HCT116 (cell line): ENCODE measurements at regions not wholly inside any gene's neighbourhood (a gene's known extent, or its start where the extent isn't known, plus 50 kb on each side); places are given as distances from the start of the nearest gene placed in this dataset.

Source experiments
- ATAC-seq: fragments of 200-7000 bp; cut with Tn5 transposase; 2 replicates; pipeline ENCODE4 v1.9.1; 2020; ENCODE audit warnings: mild to moderate bottlenecking, moderate library complexity
- BruUV-seq: library from RNA; stranded (reverse); fragments of 400-500 nt; replicated peaks from 2 replicates; lab custom pipeline; 2021; lab: Mats Ljungman, UMichigan
- CTCF ChIA-PET: fragments of 300-600 bp; sonication (Branson Sonifier 250); formaldehyde crosslinking; loops from one replicate; lab custom pipeline; 2021; ENCODE audit warnings: antibody characterized with exemption; lab: Charles Lee
- POLR2A ChIA-PET: fragments of 300-600, 350-600 bp; sonication (Branson Sonifier 250); formaldehyde crosslinking; loops from one replicate; lab custom pipeline; 2021; ENCODE audit warnings: antibody characterized with exemption; lab: Charles Lee
- RAD21 ChIA-PET, 2 experiments: fragments of 300-600 bp; sonication (Branson Sonifier 250); formaldehyde crosslinking; loops; one replicate each; lab custom pipeline; 2023; ENCODE audit warnings: low total read pairs in 2 of 2; ENCODE audit not compliant: uncharacterized antibody in 2 of 2, unreplicated experiment in 2 of 2, low non-redundant PET in 1 of 2; lab: Charles Lee
- DNase-seq: peaks from one replicate; pipeline ENCODE4 v3.0.0-alpha.2; 2010; ENCODE audit warnings: low read depth, low spot score
- H2AFZ ChIP-seq: fragments of 200-600 bp; shearing (Covaris generic), sonication (generic); 2 replicates; pipeline ENCODE4 v1.6.1; 2017; ENCODE audit warnings: low read depth, mixed run types, mixed read lengths, antibody characterized with exemption, low read length; ENCODE audit not compliant: poor library complexity, severe bottlenecking
- H3K27ac ChIP-seq: 2 replicates; pipeline ENCODE4 v1.5.1; 2012; ENCODE audit warnings: low read depth, low read length
- H3K27me3 ChIP-seq: fragments of 200-600 bp; sonication (generic); 2 replicates; pipeline ENCODE4 v1.6.1; 2016; ENCODE audit warnings: mixed run types, low read length, mixed read lengths; ENCODE audit not compliant: insufficient read depth
- H3K36me3 ChIP-seq, 2 experiments: fragments of 200-500 bp in 1 of 2; fragments of 200-600 bp in 1 of 2; sonication (Bioruptor generic) in 1 of 2; sonication (generic) in 1 of 2; 2 replicates each; pipeline versions ENCODE4 v1.5.1 to v1.6.1; 2014 to 2016; ENCODE audit warnings: low read length in 2 of 2, inconsistent platforms in 1 of 2, mixed read lengths in 1 of 2, mixed run types in 1 of 2; ENCODE audit not compliant: insufficient read depth in 2 of 2, control insufficient read depth in 1 of 2
- H3K4me1 ChIP-seq, 2 experiments: fragments of 200-600 bp in 1 of 2; sonication (generic) in 1 of 2; 2 replicates each; pipeline versions ENCODE4 v1.5.1 to v1.6.1; 2012 to 2017; ENCODE audit warnings: low read length in 2 of 2, inconsistent platforms in 1 of 2, mild to moderate bottlenecking in 1 of 2, mixed read lengths in 1 of 2, mixed run types in 1 of 2, moderate library complexity in 1 of 2; ENCODE audit not compliant: insufficient read depth in 2 of 2, control insufficient read depth in 1 of 2
- H3K4me2 ChIP-seq: fragments of 200-600 bp; sonication (generic); 2 replicates; pipeline ENCODE4 v1.6.1; 2017; ENCODE audit warnings: mixed run types, low read length, mixed read lengths
- H3K4me3 ChIP-seq, 2 experiments: fragments of 200-600 bp in 1 of 2; sonication (generic) in 1 of 2; replicated peaks in 1 of 2; 2 replicates each; pipeline ENCODE4 v1.5.1; 2011 to 2016; ENCODE audit warnings: low read length in 2 of 2, control low read depth in 1 of 2, low read depth in 1 of 2, mild to moderate bottlenecking in 1 of 2, mixed read lengths in 1 of 2, mixed run types in 1 of 2
- H3K79me2 ChIP-seq: fragments of 200-600 bp; sonication (generic); 2 replicates; pipeline ENCODE4 v1.6.1; 2017; ENCODE audit warnings: mild to moderate bottlenecking, mixed run types, low read length, moderate library complexity, mixed read lengths; ENCODE audit not compliant: insufficient read depth
- H3K9ac ChIP-seq: fragments of 200-600 bp; sonication (generic); 2 replicates; pipeline ENCODE4 v1.6.1; 2016; ENCODE audit warnings: low read length, mixed read lengths
- H3K9me2 ChIP-seq: fragments of 200-600 bp; sonication (generic), shearing (Covaris generic); 2 replicates; pipeline ENCODE4 v1.6.1; 2017; ENCODE audit warnings: mixed run types, mild to moderate bottlenecking, moderate library complexity; ENCODE audit not compliant: insufficient read depth
- H3K9me3 ChIP-seq, 2 experiments: fragments of 200-500 bp in 1 of 2; fragments of 200-600 bp in 1 of 2; sonication (Bioruptor generic) in 1 of 2; sonication (generic) in 1 of 2; 2 replicates each; pipeline ENCODE4 v1.6.1; 2014 to 2017; ENCODE audit warnings: low read length in 2 of 2, mixed read lengths in 2 of 2, inconsistent platforms in 1 of 2, low read depth in 1 of 2, mild to moderate bottlenecking in 1 of 2, mixed run types in 1 of 2, moderate library complexity in 1 of 2; ENCODE audit not compliant: control insufficient read depth in 1 of 2, insufficient read depth in 1 of 2
- H4K20me1 ChIP-seq: fragments of 200-600 bp; sonication (generic), shearing (Covaris generic); 2 replicates; pipeline ENCODE4 v1.6.1; 2017; ENCODE audit warnings: mixed run types, mild to moderate bottlenecking, moderate library complexity; ENCODE audit not compliant: insufficient read depth
- ATF3 ChIP-seq: IDR thresholded peaks from 2 replicates; pipeline ENCODE4 v1.6.1; 2012
- CBX3 ChIP-seq: IDR thresholded peaks from 2 replicates; pipeline ENCODE4 v1.6.1; 2012; ENCODE audit warnings: low read depth
- CEBPB ChIP-seq: IDR thresholded peaks from 2 replicates; pipeline ENCODE4 v1.6.1; 2012; ENCODE audit warnings: low read depth
- ELF1 ChIP-seq: IDR thresholded peaks from 2 replicates; pipeline ENCODE4 v1.6.1; 2012; ENCODE audit warnings: low read depth, borderline replicate concordance
- EZH2phosphoT487 ChIP-seq: fragments of 200-600 bp; IDR thresholded peaks from 2 replicates; pipeline ENCODE4 v1.6.1; 2018; ENCODE audit warnings: antibody characterized with exemption, borderline replicate concordance
- RAD21 ChIP-seq: IDR thresholded peaks from 2 replicates; pipeline ENCODE4 v1.6.1; 2012; ENCODE audit warnings: low read depth, mild to moderate bottlenecking
- SP1 ChIP-seq: IDR thresholded peaks from 2 replicates; pipeline ENCODE4 v1.6.1; 2012; ENCODE audit warnings: low read depth
- YY1 ChIP-seq: IDR thresholded peaks from 2 replicates; pipeline ENCODE4 v1.6.1; 2011; ENCODE audit warnings: low read length, low read depth, moderate library complexity, mild to moderate bottlenecking; ENCODE audit not compliant: insufficient replicate concordance; ENCODE audit errors: extremely low read depth
- ZBTB33 ChIP-seq: IDR thresholded peaks from 2 replicates; pipeline ENCODE4 v1.6.1; 2011; ENCODE audit warnings: mild to moderate bottlenecking, low read length, moderate library complexity; ENCODE audit not compliant: insufficient replicate concordance; ENCODE audit errors: extremely low read depth
- intact Hi-C: fragments of 100-400 bp; cut with micrococcal nuclease; formaldehyde crosslinking; loops from 2 replicates; pipeline ENCODE4 v1.10.0; 2022
- TF ChIP-seq, protein P1 (sequence below), 3 experiments: fragments of 200-600 bp in 1 of 3; sonication (generic) in 1 of 3; IDR thresholded peaks in 2 of 3; conservative IDR thresholded peaks in 1 of 3; 2 replicates each; pipeline ENCODE4 v1.5.1; 2012 to 2017; ENCODE audit warnings: low read depth in 2 of 3, low read length in 2 of 3, antibody characterized with exemption in 1 of 3, borderline replicate concordance in 1 of 3, control low read depth in 1 of 3, mild to moderate bottlenecking in 1 of 3, mixed read lengths in 1 of 3, mixed run types in 1 of 3, moderate library complexity in 1 of 3; ENCODE audit not compliant: insufficient read depth in 1 of 3
- TF ChIP-seq, protein P2 (sequence below): IDR thresholded peaks from 2 replicates; pipeline ENCODE4 v1.6.1; 2012

DNA sequence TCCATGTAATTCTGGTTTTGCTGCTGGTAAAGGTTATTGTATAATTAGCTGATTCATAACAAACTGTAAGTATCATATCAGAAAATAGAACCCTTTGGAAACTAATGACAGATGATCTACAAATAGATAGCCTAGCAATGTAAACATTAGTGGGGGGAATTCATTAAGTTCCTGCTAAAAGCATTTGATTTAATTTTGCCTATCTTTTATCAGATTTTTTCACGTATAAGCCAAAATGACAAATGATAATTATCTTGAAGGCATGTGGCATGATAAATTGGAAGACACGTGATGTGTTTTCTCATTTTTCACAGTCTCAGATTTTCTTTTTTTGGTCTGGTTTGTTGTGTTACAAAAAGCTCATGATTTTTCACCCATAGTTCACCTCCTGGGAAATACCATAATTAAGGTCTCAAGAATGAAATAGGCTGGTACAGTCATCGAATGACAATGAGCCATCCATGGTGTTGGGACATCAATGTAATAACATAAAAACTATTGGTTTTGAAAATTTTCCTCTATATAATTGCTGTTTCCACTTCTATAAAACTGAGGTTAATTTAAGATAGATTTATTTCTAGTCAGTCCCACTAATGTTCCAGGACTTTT lies 325.9 kb upstream of the TBL1XR1 start (continued):
- TF ChIP-seq, protein P1, sequence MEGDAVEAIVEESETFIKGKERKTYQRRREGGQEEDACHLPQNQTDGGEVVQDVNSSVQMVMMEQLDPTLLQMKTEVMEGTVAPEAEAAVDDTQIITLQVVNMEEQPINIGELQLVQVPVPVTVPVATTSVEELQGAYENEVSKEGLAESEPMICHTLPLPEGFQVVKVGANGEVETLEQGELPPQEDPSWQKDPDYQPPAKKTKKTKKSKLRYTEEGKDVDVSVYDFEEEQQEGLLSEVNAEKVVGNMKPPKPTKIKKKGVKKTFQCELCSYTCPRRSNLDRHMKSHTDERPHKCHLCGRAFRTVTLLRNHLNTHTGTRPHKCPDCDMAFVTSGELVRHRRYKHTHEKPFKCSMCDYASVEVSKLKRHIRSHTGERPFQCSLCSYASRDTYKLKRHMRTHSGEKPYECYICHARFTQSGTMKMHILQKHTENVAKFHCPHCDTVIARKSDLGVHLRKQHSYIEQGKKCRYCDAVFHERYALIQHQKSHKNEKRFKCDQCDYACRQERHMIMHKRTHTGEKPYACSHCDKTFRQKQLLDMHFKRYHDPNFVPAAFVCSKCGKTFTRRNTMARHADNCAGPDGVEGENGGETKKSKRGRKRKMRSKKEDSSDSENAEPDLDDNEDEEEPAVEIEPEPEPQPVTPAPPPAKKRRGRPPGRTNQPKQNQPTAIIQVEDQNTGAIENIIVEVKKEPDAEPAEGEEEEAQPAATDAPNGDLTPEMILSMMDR (IDR thresholded peaks at IDR 0.05 in 2 of 3, conservative IDR thresholded peaks at IDR 0.05 in 1 of 3; ENCODE audit: borderline replicate concordance in 1 of 3, insufficient read depth in 1 of 3, low read depth in 2 of 3, low read length in 2 of 3) = no peak
- TF ChIP-seq, protein P2, sequence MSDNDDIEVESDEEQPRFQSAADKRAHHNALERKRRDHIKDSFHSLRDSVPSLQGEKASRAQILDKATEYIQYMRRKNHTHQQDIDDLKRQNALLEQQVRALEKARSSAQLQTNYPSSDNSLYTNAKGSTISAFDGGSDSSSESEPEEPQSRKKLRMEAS = no peak
- TF ChIP-seq EZH2phosphoT487 = no peak

DNA sequence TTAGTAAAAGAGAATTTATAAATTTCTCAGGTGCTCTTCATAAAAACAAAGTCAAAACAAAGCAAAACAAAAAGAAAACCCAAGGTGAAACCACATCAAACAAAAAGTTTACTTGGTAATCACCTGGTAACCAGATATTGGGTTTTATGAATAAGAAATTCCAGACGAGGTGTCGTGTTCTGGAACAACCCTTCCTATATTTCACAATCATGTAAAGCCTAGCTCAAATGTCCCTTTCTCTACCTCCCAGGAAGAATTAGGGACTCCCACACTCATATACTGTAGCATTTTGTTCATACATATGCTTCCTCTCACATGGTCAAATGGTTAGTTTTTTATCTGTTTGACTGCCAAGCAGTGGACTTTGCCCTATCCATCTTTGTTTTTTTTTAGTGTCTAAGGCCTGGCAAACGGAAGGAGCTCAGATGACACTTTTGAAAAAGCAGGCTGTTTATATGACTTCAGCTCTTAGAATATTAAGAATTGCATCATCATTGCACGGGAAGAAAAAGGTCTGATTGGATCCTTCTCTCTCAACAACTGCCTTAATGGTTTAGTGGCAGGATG lies 326.7 kb upstream of the TBL1XR1 start:
- Histone ChIP-seq H3K4me2 (no peak overlapping the region), H3K9ac (no peak overlapping the region), H2AFZ (no peak overlapping the region), H3K4me3 (no peak overlapping the region), H3K79me2 (no peaks in the 10 kb centered on the region), H3K9me2 (no peaks in the 10 kb centered on the region), H4K20me1 (no peaks in the 10 kb centered on the region), H3K9me3 (no peaks in the 10 kb centered on the region), H3K36me3 (no peaks in the 10 kb centered on the region), H3K27ac (no peak overlapping the region)
- RAD21 ChIA-PET = no interaction called here
- intact Hi-C loops = no loop called here
- DNase-seq = no peak
- BruUV-seq = no TSS peak
- TF ChIP-seq ELF1 (no peak), ATF3 (peak; percentile 23; the same call in 1 of the 2 replicates), CBX3 (no peak), RAD21 (0 out of 2 replicates have a peak, but pooled peaks have one; percentile 0), CEBPB (peak; percentile 70), ZBTB33 (no peak), YY1 (no peak), SP1 (0 out of 2 replicates have a peak, but pooled peaks have one; percentile 9)
- TF ChIP-seq, all 23 proteins: peak for 4
- Histone ChIP-seq H3K4me1 (peaks cover 4 to 6% of the 10 kb centered on the region in 2 experiments; a peak in 2 of 4 replicates), H3K27me3 (no peaks in the 10 kb centered on the region)
- POLR2A ChIA-PET = no interaction called here
- CTCF ChIA-PET = no interaction called here
- no peak for ATAC-seq
